GM12878 (cell line): ENCODE measurements at regions not wholly inside any gene's neighbourhood (a gene's known extent, or its start where the extent isn't known, plus 50 kb on each side); places are given as distances from the start of the nearest gene placed in this dataset.

ENCODE experiments used
- CHD2 ChIP-seq: IDR thresholded peaks from 2 replicates; pipeline ENCODE4 v1.6.1; 2011; ENCODE audit warnings: low read depth, low read length, improper control_type of control experiment, borderline replicate concordance
- CTCF ChIP-seq, 3 experiments: IDR thresholded peaks in 2 of 3; conservative IDR thresholded peaks in 1 of 3; 2 replicates each; pipeline ENCODE4 v1.5.1; 2011; ENCODE audit warnings: low read depth in 3 of 3, low read length in 3 of 3, mild to moderate bottlenecking in 3 of 3, control low read depth in 2 of 3, moderate library complexity in 2 of 3, inconsistent platforms in 1 of 3, mixed read lengths in 1 of 3; ENCODE audit not compliant: control insufficient read depth in 2 of 3, insufficient read depth in 1 of 3; ENCODE audit errors: extremely low read depth in 1 of 3
- EP300 ChIP-seq, 2 experiments: fragments of 150-350 bp in 1 of 2; IDR thresholded peaks; 2 replicates each; pipeline ENCODE4 v1.6.1; 2011 to 2012; ENCODE audit warnings: low read depth in 2 of 2, low read length in 2 of 2, borderline replicate concordance in 1 of 2, improper control_type of control experiment in 1 of 2, inconsistent platforms in 1 of 2; ENCODE audit not compliant: control insufficient read depth in 1 of 2
- EZH2 ChIP-seq: IDR thresholded peaks from 2 replicates; pipeline ENCODE4 v1.6.1; 2012; ENCODE audit warnings: low read depth, mild to moderate bottlenecking, control low read depth, inconsistent platforms, low read length, borderline replicate concordance; ENCODE audit not compliant: control insufficient read depth
- IRF4 ChIP-seq: IDR thresholded peaks from 2 replicates; pipeline ENCODE4 v1.6.1; 2011; ENCODE audit warnings: low read depth, low read length
- RCOR1 ChIP-seq: conservative IDR thresholded peaks from 2 replicates; pipeline ENCODE4 v1.6.1; 2012; ENCODE audit warnings: low read depth, low read length, improper control_type of control experiment
- REST ChIP-seq: IDR thresholded peaks from 2 replicates; pipeline ENCODE4 v1.6.1; 2012; ENCODE audit warnings: mild to moderate bottlenecking, low read depth, low read length
- ZNF687 ChIP-seq: fragments of 450-650 bp; IDR thresholded peaks from 2 replicates; pipeline ENCODE4 v1.6.1; 2017; ENCODE audit warnings: mild to moderate bottlenecking, moderate library complexity

DNA sequence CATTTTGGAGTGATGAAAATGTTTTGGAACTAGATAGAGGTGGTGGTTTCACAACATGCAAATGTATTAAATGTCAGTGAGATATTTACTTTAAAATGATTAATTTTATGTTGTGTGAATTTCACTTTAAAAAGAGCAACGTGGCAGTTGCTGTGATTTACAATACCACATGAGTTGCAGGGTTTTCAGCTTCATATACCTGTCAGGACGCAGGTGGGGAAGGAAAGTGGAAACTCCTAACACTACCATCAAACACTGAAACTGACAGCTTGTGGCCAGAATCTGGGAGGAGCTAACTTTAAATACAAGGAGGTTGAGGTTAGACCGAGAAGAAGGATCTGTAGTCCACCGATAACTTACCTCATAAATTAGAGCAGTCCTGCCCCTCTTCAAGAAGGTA lies 168.9 kb upstream of the TMEM72 start:
- TF ChIP-seq CTCF (IDR thresholded peaks at IDR 0.05 in 2 of 3, conservative IDR thresholded peaks at IDR 0.05 in 1 of 3; ENCODE audit: control insufficient read depth in 2 of 3, extremely low read depth in 1 of 3, insufficient read depth in 1 of 3, low read depth in 3 of 3, low read length in 3 of 3) (no peak), REST (no peak), CHD2 (no peak), EP300 (IDR thresholded peaks at IDR 0.05; ENCODE audit: borderline replicate concordance in 1 of 2, control insufficient read depth in 1 of 2, low read depth in 2 of 2, low read length in 2 of 2) (no peak), RCOR1 (no peak), EZH2 (no peak), IRF4 (no peak), ZNF687 (no peak)
